Astrocyte (in vitro differentiated cells and primary cell): ENCODE measurements at regions not wholly inside any gene's neighbourhood (a gene's known extent, or its start where the extent isn't known, plus 50 kb on each side); places are given as distances from the start of the nearest gene placed in this dataset.

Experiments used
- DNase-seq: peaks from one replicate; pipeline ENCODE4 v3.0.0-alpha.2; 2010; ENCODE audit warnings: low read depth
- FAIRE-seq: peaks from 2 replicates; lab custom pipeline; 2011; peaks lifted over from hg19 to GRCh38; lab: Jason Lieb, UNC
- H2AFZ ChIP-seq: 2 replicates; pipeline ENCODE4 v1.6.0; 2012; ENCODE audit warnings: low read depth, low read length, inconsistent platforms
- H3K27ac ChIP-seq: 2 replicates; pipeline ENCODE4 v1.5.1; 2011; ENCODE audit warnings: low read depth, low read length, inconsistent platforms
- H3K27me3 ChIP-seq: 2 replicates; pipeline ENCODE4 v1.6.0; 2011; ENCODE audit warnings: low read length, inconsistent platforms; ENCODE audit not compliant: insufficient read depth
- H3K36me3 ChIP-seq: 2 replicates; pipeline ENCODE4 v1.5.1; 2011; ENCODE audit warnings: low read length, inconsistent platforms; ENCODE audit not compliant: insufficient read depth
- H3K4me1 ChIP-seq: 2 replicates; pipeline ENCODE4 v1.5.1; 2011; ENCODE audit warnings: low read length, inconsistent platforms; ENCODE audit not compliant: insufficient read depth
- H3K4me2 ChIP-seq: 2 replicates; pipeline ENCODE4 v1.6.0; 2012; ENCODE audit warnings: low read length, inconsistent platforms
- H3K4me3 ChIP-seq: 2 replicates; pipeline ENCODE4 v1.5.1; 2011; ENCODE audit warnings: low read depth, mild to moderate bottlenecking, low read length, inconsistent platforms; ENCODE audit not compliant: insufficient read depth
- H3K79me2 ChIP-seq: 2 replicates; pipeline ENCODE4 v1.6.0; 2012; ENCODE audit warnings: mild to moderate bottlenecking, low read length, inconsistent platforms; ENCODE audit not compliant: insufficient read depth
- H3K9ac ChIP-seq: 2 replicates; pipeline ENCODE4 v1.6.0; 2012; ENCODE audit warnings: mild to moderate bottlenecking, low read length, inconsistent platforms
- H3K9me3 ChIP-seq: 2 replicates; pipeline ENCODE4 v1.5.1; 2012; ENCODE audit warnings: low read depth, mild to moderate bottlenecking, low read length, inconsistent platforms; ENCODE audit not compliant: insufficient read depth
- H4K20me1 ChIP-seq: 2 replicates; pipeline ENCODE4 v1.6.0; 2012; ENCODE audit warnings: low read length, inconsistent platforms; ENCODE audit not compliant: insufficient read depth
- H3K27ac Mint-ChIP-seq: one replicate; pipeline ENCODE4 v1.8.0; 2021; ENCODE audit warnings: mild to moderate bottlenecking, mixed read lengths; ENCODE audit not compliant: unreplicated experiment
- H3K27me3 Mint-ChIP-seq: one replicate; pipeline ENCODE4 v1.8.0; 2021; ENCODE audit warnings: low read depth, mixed read lengths; ENCODE audit not compliant: unreplicated experiment
- H3K36me3 Mint-ChIP-seq: one replicate; pipeline ENCODE4 v1.8.0; 2021; ENCODE audit warnings: low read depth, mixed read lengths; ENCODE audit not compliant: unreplicated experiment
- H3K4me1 Mint-ChIP-seq: one replicate; pipeline ENCODE4 v1.8.0; 2021; ENCODE audit warnings: low read depth, mixed read lengths; ENCODE audit not compliant: unreplicated experiment
- H3K4me3 Mint-ChIP-seq: one replicate; pipeline ENCODE4 v1.8.0; 2021; ENCODE audit warnings: mild to moderate bottlenecking, moderate library complexity, mixed read lengths; ENCODE audit not compliant: unreplicated experiment
- H3K9me3 Mint-ChIP-seq: one replicate; pipeline ENCODE4 v1.8.0; 2021; ENCODE audit warnings: mild to moderate bottlenecking, mixed read lengths; ENCODE audit not compliant: unreplicated experiment
- EZH2 ChIP-seq: IDR thresholded peaks from 2 replicates; pipeline ENCODE4 v1.6.1; 2012; ENCODE audit warnings: mild to moderate bottlenecking, low read length, inconsistent platforms; ENCODE audit not compliant: insufficient read depth
- TF ChIP-seq, protein P1 (sequence below): IDR thresholded peaks from 2 replicates; pipeline ENCODE4 v1.5.1; 2011; ENCODE audit warnings: low read depth, mild to moderate bottlenecking, inconsistent platforms, low read length, moderate library complexity; ENCODE audit not compliant: insufficient read depth

DNA sequence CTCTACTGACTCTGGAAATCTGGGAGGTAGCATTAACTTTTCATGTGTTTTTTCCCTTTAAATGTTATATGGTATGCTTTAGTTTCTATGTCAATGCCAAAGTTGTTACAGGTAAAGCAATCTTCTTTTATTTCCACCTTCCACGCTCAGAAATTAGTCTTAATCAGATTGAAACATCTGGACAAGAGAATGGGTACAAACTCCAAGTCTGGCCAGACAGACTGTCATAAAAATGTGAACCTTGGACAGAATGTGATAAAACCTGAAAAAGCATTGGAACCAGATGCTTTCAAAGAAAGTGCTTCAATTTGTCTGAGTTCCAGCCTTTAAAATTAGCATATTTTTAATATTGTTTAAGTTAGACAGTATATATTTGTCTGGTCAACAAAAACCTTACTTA, 110.7 kb upstream of the P2RY1 start:
- DNase-seq = no peak
- no peak overlapping the region for H3K27ac ChIP-seq
- H3K79me2 ChIP-seq = no peaks in the 10 kb centered on the region
- no peaks in the 10 kb centered on the region for H4K20me1 ChIP-seq
- FAIRE-seq = no peak
- no peaks in the 10 kb centered on the region for H3K27me3 ChIP-seq
- Mint-ChIP-seq H3K4me3 (no peak overlapping the region), H3K36me3 (no peaks in the 10 kb centered on the region), H3K9me3 (no peaks in the 10 kb centered on the region), H3K4me1 (peaks cover 1% of the 10 kb centered on the region), H3K27me3 (no peaks in the 10 kb centered on the region), H3K27ac (no peak overlapping the region)
- no peak overlapping the region for H2AFZ ChIP-seq
- no peak overlapping the region for H3K9ac ChIP-seq
- H3K4me2 ChIP-seq = no peak overlapping the region
- no peaks in the 10 kb centered on the region for H3K9me3 ChIP-seq
- no peak overlapping the region for H3K4me3 ChIP-seq
- no peaks in the 10 kb centered on the region for H3K36me3 ChIP-seq
- no peaks in the 10 kb centered on the region for H3K4me1 ChIP-seq
- TF ChIP-seq EZH2 = no peak
- TF ChIP-seq, protein P1, sequence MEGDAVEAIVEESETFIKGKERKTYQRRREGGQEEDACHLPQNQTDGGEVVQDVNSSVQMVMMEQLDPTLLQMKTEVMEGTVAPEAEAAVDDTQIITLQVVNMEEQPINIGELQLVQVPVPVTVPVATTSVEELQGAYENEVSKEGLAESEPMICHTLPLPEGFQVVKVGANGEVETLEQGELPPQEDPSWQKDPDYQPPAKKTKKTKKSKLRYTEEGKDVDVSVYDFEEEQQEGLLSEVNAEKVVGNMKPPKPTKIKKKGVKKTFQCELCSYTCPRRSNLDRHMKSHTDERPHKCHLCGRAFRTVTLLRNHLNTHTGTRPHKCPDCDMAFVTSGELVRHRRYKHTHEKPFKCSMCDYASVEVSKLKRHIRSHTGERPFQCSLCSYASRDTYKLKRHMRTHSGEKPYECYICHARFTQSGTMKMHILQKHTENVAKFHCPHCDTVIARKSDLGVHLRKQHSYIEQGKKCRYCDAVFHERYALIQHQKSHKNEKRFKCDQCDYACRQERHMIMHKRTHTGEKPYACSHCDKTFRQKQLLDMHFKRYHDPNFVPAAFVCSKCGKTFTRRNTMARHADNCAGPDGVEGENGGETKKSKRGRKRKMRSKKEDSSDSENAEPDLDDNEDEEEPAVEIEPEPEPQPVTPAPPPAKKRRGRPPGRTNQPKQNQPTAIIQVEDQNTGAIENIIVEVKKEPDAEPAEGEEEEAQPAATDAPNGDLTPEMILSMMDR = no peak

DNA sequence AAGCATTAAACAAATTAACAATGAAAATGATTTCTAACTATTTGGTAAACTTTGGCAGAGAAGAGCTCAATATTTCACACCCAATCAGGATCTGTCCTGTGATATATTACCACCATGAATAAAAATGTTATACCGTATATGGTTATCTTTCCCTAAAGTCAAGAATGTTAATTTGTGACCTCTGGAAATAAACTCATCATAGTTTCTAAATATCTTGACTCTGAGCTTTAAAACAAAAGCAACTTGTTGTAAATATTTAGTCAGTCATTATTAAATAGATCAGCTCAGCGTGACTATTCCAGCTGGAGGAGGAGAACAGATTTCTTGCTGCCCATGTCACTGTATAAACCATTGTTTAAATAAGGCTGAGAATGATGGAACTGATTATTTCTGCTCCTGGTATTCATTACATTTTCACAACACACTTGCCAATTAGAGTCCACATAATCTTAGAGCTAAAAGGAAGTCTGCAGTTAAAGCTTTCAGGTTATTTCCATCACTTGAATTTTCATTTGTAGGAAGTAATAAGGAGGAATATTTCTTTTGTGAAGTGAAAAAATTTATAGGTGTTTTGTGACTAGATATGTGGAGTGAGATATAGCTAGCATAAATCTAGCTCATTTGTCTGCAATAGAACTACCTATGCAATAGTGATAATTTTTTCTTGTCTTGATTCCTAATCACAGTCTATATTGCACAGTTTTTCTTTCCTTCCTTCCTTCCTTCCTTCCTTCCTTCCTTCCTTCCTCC, 106.5 kb upstream of the P2RY1 start:
- Histone ChIP-seq H3K9me3 (no peaks in the 10 kb centered on the region), H3K79me2 (no peaks in the 10 kb centered on the region), H3K4me3 (no peak overlapping the region), H3K27ac (no peak overlapping the region), H3K4me1 (no peaks in the 10 kb centered on the region), H3K4me2 (no peak overlapping the region), H3K27me3 (no peaks in the 10 kb centered on the region), H4K20me1 (no peaks in the 10 kb centered on the region), H3K9ac (no peak overlapping the region), H3K36me3 (no peaks in the 10 kb centered on the region), H2AFZ (no peak overlapping the region)
- no peaks in the 10 kb centered on the region for H3K36me3 Mint-ChIP-seq
- H3K27ac Mint-ChIP-seq = no peak overlapping the region
- DNase-seq (no peak), FAIRE-seq (no peak)
- TF ChIP-seq, protein P1 = no peak
- no peaks in the 10 kb centered on the region for H3K4me1 Mint-ChIP-seq
- no peaks in the 10 kb centered on the region for H3K9me3 Mint-ChIP-seq
- H3K4me3 Mint-ChIP-seq = no peak overlapping the region
- no peaks in the 10 kb centered on the region for H3K27me3 Mint-ChIP-seq

GRCh38 chr3:152729906-152730305, 105.0 kb upstream of the P2RY1 start:
- Mint-ChIP-seq H3K27ac (no peak overlapping the region), H3K36me3 (no peaks in the 10 kb centered on the region), H3K4me1 (no peaks in the 10 kb centered on the region), H3K4me3 (no peak overlapping the region), H3K27me3 (no peaks in the 10 kb centered on the region), H3K9me3 (no peaks in the 10 kb centered on the region)
- Histone ChIP-seq H3K27ac (no peak overlapping the region), H3K27me3 (no peaks in the 10 kb centered on the region), H3K4me2 (no peak overlapping the region), H4K20me1 (no peaks in the 10 kb centered on the region), H3K9ac (no peak overlapping the region), H3K79me2 (no peaks in the 10 kb centered on the region), H3K4me3 (no peak overlapping the region), H3K4me1 (no peaks in the 10 kb centered on the region), H2AFZ (no peak overlapping the region), H3K36me3 (no peaks in the 10 kb centered on the region), H3K9me3 (no peaks in the 10 kb centered on the region)
- no peak for DNase-seq
- no peak for FAIRE-seq
- no peak for TF ChIP-seq EZH2
- TF ChIP-seq, protein P1 = no peak
